Esophagus muscularis mucosa (tissue), 4 donors: ENCODE measurements at regions not wholly inside any gene's neighbourhood (a gene's known extent, or its start where the extent isn't known, plus 50 kb on each side); places are given as distances from the start of the nearest gene placed in this dataset.

Experiments
- DNase-seq: peaks from one replicate; pipeline ENCODE4 v3.0.0-alpha.2; 2017; ENCODE audit errors: extremely low spot score
- H3K27ac ChIP-seq, 4 donors: fragments of 200-600 bp; sonication (generic); replicated peaks in 1 of 4; 1 replicate in 3 of 4; 2 replicates in 1 of 4; pipeline ENCODE4 v1.5.1; 2016 to 2019; ENCODE audit warnings: mild to moderate bottlenecking in 1 of 4
- H3K27me3 ChIP-seq, 4 donors: fragments of 200-600 bp; sonication (generic); one replicate each; pipeline versions ENCODE4 v1.5.1 to v1.6.0; 2016 to 2019
- H3K36me3 ChIP-seq, 4 donors: fragments of 200-600 bp; sonication (generic); one replicate each; pipeline ENCODE4 v1.5.1; 2016 to 2019
- H3K4me1 ChIP-seq, 4 donors: fragments of 200-600 bp; sonication (generic); one replicate each; pipeline ENCODE4 v1.5.1; 2016 to 2019
- H3K4me3 ChIP-seq, 4 donors: fragments of 200-600 bp; sonication (generic); 1 replicate in 2 of 4; 2 replicates in 2 of 4; pipeline ENCODE4 v1.5.1; 2016 to 2019; ENCODE audit warnings: mild to moderate bottlenecking in 4 of 4, moderate library complexity in 1 of 4
- H3K9me3 ChIP-seq, 4 donors: fragments of 200-600 bp; sonication (generic); 1 replicate in 3 of 4; 2 replicates in 1 of 4; pipeline ENCODE4 v1.5.1; 2016 to 2019
- EP300 ChIP-seq: sonication (generic); formaldehyde crosslinking; IDR thresholded peaks from one replicate; pipeline ENCODE4 v1.6.1; 2017; ENCODE audit warnings: antibody characterized with exemption
- POLR2A ChIP-seq: fragments of 450-650 bp; IDR thresholded peaks from one replicate; pipeline ENCODE4 v1.6.1; 2017; ENCODE audit warnings: antibody characterized with exemption, moderate library complexity, mild to moderate bottlenecking, low read depth
- POLR2AphosphoS5 ChIP-seq, 2 donors: sonication (generic); formaldehyde crosslinking; IDR thresholded peaks; one replicate each; pipeline ENCODE4 v1.6.1; 2017; ENCODE audit warnings: antibody characterized with exemption in 2 of 2
- WGBS: methylation state at CpG from one replicate; pipeline ENCODE4 v1.1.5; 2018; 5-methylcytosine and 5-hydroxymethylcytosine counted together
- intact Hi-C: fragments of 100-400 bp; cut with DNase I; formaldehyde crosslinking; loops from one replicate; pipeline ENCODE4 v1.15.1; 2023
- TF ChIP-seq, protein P1 (sequence below), 3 experiments: fragments of 200-600 bp in 2 of 3; fragments of 450-650 bp in 1 of 3; sonication (generic) in 2 of 3; IDR thresholded peaks; one replicate each; pipeline ENCODE4 v1.5.1; 2017 to 2019; ENCODE audit warnings: antibody characterized with exemption in 3 of 3, mild to moderate bottlenecking in 2 of 3, moderate library complexity in 1 of 3

DNA sequence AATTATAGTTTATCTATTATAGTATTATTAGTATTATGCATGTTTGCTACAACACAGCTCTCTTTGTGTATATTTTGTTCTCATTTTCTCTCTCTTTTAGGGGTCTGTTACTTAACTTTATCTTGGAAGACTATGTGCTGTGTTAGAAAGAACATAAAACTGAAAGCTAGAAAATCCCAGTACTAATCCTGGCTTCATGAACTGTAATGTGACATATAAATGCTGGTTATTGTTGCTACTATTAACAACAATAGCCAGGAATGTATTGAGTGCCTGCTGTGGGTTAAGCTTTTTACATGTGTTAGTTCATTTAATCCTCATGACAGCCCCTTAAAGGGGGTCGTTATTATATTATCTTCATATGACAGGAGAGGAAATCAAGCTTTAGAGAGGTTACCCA is 170.0 kb upstream of the DTNBP1 start:
- 68% methylated on average over 1 of the region's 1 CpG for WGBS
- H3K36me3 ChIP-seq = no peaks in the 10 kb centered on the region

DNA sequence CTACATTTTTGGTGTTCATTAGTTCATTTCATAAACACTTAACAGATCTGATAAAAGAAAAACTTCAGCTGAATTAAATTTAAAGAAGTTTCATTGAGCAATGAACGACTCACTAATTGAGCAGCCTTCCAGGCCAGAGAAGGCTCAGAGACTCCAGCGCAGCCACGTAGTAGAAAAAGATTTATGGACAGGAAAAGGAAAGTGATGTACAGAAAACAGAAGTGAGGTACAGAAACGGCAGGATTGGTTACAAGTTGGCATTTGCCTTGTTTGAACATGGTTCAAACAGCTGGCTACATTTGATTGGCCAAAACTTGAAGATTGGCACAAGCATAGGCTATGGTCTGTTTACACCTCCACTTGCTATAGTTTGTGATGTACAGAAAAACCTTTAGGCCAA is 166.3 kb upstream of the DTNBP1 start:
- Histone ChIP-seq H3K36me3 (no peaks in the 10 kb centered on the region), H3K27ac (no peak overlapping the region), H3K9me3 (no peaks in the 10 kb centered on the region), H3K27me3 (peaks cover 0 to 4% (median 0%) of the 10 kb centered on the region in 4 donors), H3K4me3 (no peak overlapping the region), H3K4me1 (no peaks in the 10 kb centered on the region)
- 75% methylated on average over 4 of the region's 4 CpGs for WGBS
- TF ChIP-seq POLR2AphosphoS5 (IDR thresholded peaks at IDR 0.05) (no peak), EP300 (no peak), POLR2A (no peak)
- TF ChIP-seq, protein P1, sequence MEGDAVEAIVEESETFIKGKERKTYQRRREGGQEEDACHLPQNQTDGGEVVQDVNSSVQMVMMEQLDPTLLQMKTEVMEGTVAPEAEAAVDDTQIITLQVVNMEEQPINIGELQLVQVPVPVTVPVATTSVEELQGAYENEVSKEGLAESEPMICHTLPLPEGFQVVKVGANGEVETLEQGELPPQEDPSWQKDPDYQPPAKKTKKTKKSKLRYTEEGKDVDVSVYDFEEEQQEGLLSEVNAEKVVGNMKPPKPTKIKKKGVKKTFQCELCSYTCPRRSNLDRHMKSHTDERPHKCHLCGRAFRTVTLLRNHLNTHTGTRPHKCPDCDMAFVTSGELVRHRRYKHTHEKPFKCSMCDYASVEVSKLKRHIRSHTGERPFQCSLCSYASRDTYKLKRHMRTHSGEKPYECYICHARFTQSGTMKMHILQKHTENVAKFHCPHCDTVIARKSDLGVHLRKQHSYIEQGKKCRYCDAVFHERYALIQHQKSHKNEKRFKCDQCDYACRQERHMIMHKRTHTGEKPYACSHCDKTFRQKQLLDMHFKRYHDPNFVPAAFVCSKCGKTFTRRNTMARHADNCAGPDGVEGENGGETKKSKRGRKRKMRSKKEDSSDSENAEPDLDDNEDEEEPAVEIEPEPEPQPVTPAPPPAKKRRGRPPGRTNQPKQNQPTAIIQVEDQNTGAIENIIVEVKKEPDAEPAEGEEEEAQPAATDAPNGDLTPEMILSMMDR (IDR thresholded peaks at IDR 0.05) = no peak
- peak; percentile 50 for DNase-seq
- intact Hi-C loops = no loop called here

More for the DNA sequence above, 170.0 kb upstream of the DTNBP1 start:
- intact Hi-C loops = no loop called here
- Histone ChIP-seq H3K4me3 (no peak overlapping the region), H3K27ac (no peak overlapping the region), H3K27me3 (no peaks in the 10 kb centered on the region), H3K9me3 (no peaks in the 10 kb centered on the region), H3K4me1 (no peaks in the 10 kb centered on the region)
- DNase-seq = no peak
- TF ChIP-seq, protein P1 (IDR thresholded peaks at IDR 0.05) = no peak
- TF ChIP-seq POLR2A (no peak), POLR2AphosphoS5 (IDR thresholded peaks at IDR 0.05) (no peak), EP300 (no peak)

GRCh38 chr6:15827496-15828255 is 164.8 kb upstream of the DTNBP1 start:
- Histone ChIP-seq H3K4me3 (no peak overlapping the region), H3K4me1 (no peaks in the 10 kb centered on the region), H3K36me3 (no peaks in the 10 kb centered on the region), H3K27me3 (peaks cover 0 to 4% (median 0%) of the 10 kb centered on the region in 4 donors), H3K27ac (no peak overlapping the region), H3K9me3 (no peaks in the 10 kb centered on the region)
- intact Hi-C loops = no loop called here
- no peak for TF ChIP-seq POLR2A
- TF ChIP-seq, protein P1 (IDR thresholded peaks at IDR 0.05) = no peak
- no peak for TF ChIP-seq EP300
- 91% methylated on average over 8 of the region's 8 CpGs for WGBS
- peak; percentile 62 for DNase-seq

GRCh38 chr6:15826814-15827318 is 164.0 kb upstream of the DTNBP1 start:
- Histone ChIP-seq H3K4me3 (no peak overlapping the region), H3K9me3 (no peaks in the 10 kb centered on the region), H3K27ac (no peak overlapping the region), H3K4me1 (no peaks in the 10 kb centered on the region), H3K27me3 (peaks cover 0 to 9% (median 0%) of the 10 kb centered on the region in 4 donors), H3K36me3 (no peaks in the 10 kb centered on the region)
- WGBS = 96% methylated on average over 5 of the region's 5 CpGs
- intact Hi-C loops = no loop called here
- TF ChIP-seq, protein P1 (IDR thresholded peaks at IDR 0.05) = no peak
- TF ChIP-seq POLR2A (no peak), EP300 (no peak), POLR2AphosphoS5 (IDR thresholded peaks at IDR 0.05) (no peak)
- peak; percentile 26 for DNase-seq
